GM21576 (cell line): ENCODE measurements at regions not wholly inside any gene's neighbourhood (a gene's known extent, or its start where the extent isn't known, plus 50 kb on each side); places are given as distances from the start of the nearest gene placed in this dataset.
A peak's percentile ranks its signal among the peaks of the same experiment; 100 is the strongest.
"Not testable (repeated sequence)": the region's sequence is repeated elsewhere in the genome, so short reads cannot be mapped to it uniquely, and the experiment has no call there.

Source experiments
- ATAC-seq: cut with Tn5 transposase; IDR thresholded peaks from one replicate; pipeline ENCODE4 v1.9.1; 2021; ENCODE audit warnings: mild to moderate bottlenecking, moderate library complexity; ENCODE audit not compliant: unreplicated experiment

GRCh38 chr10:109019001-109019424 is 904.3 kb downstream of the XPNPEP1 start:
- ATAC-seq: no peak

GRCh38 chr10:109007514-109007913 is 915.8 kb downstream of the XPNPEP1 start:
- no peak for ATAC-seq

GRCh38 chr10:108990441-108990840 is 932.9 kb downstream of the XPNPEP1 start:
- ATAC-seq: no peak

GRCh38 chr10:108989976-108990375 is 933.3 kb downstream of the XPNPEP1 start:
- ATAC-seq: no peak

GRCh38 chr10:108982159-108982558 is 941.2 kb downstream of the XPNPEP1 start:
- ATAC-seq: no peak

GRCh38 chr10:108980869-108981268 is 942.4 kb downstream of the XPNPEP1 start:
- ATAC-seq: no peak

- no peak for ATAC-seq
Measured at GRCh38 chr10:108975459-108976058, 947.8 kb downstream of the XPNPEP1 start.

- ATAC-seq: no peak
Measured at GRCh38 chr10:108970016-108970415, 953.3 kb downstream of the XPNPEP1 start.

- no peak for ATAC-seq
Measured at GRCh38 chr10:108966411-108966810, 956.9 kb downstream of the XPNPEP1 start.

GRCh38 chr10:108966005-108966404 is 957.3 kb downstream of the XPNPEP1 start:
- no peak for ATAC-seq

- no peak for ATAC-seq
Measured at GRCh38 chr10:108962172-108962571, 961.1 kb downstream of the XPNPEP1 start.

GRCh38 chr10:108957681-108958080 is 965.6 kb downstream of the XPNPEP1 start:
- ATAC-seq: no peak

GRCh38 chr10:108956149-108956548 is 967.2 kb downstream of the XPNPEP1 start:
- no peak for ATAC-seq

- ATAC-seq: not testable (repeated sequence)
Measured at GRCh38 chr10:108920029-108920428, 1003.3 kb downstream of the XPNPEP1 start.

- ATAC-seq: no peak
Measured at GRCh38 chr10:108913300-108913699, 1010.0 kb downstream of the XPNPEP1 start.

- peak; percentile 71 for ATAC-seq
Measured at GRCh38 chr10:108911814-108912541, 1011.3 kb downstream of the XPNPEP1 start.

GRCh38 chr10:108908096-108908495 is 1015.2 kb downstream of the XPNPEP1 start:
- ATAC-seq: no peak

GRCh38 chr10:108905821-108906220 is 1017.5 kb downstream of the XPNPEP1 start:
- no peak for ATAC-seq

GRCh38 chr10:108905171-108905570 is 1018.1 kb downstream of the XPNPEP1 start:
- no peak for ATAC-seq

- no peak for ATAC-seq
Measured at GRCh38 chr10:108904163-108904838, 1019.0 kb downstream of the XPNPEP1 start.

GRCh38 chr10:108902619-108903285 is 1020.6 kb downstream of the XPNPEP1 start:
- peak; percentile 56 for ATAC-seq
